HG03565 (cell line): ENCODE measurements at regions not wholly inside any gene's neighbourhood (a gene's known extent, or its start where the extent isn't known, plus 50 kb on each side); places are given as distances from the start of the nearest gene placed in this dataset.

ENCODE experiments used
- ATAC-seq: cut with Tn5 transposase; IDR thresholded peaks from one replicate; pipeline ENCODE4 v1.9.1; 2021; ENCODE audit warnings: mild to moderate bottlenecking, moderate library complexity; ENCODE audit not compliant: unreplicated experiment

- no peak for ATAC-seq
These were observed 591.0 kb upstream of the PFKP start for GRCh38 chr10:2476218-2476811.

- ATAC-seq: no peak
These were observed 591.6 kb upstream of the PFKP start for GRCh38 chr10:2475711-2476217.

- ATAC-seq: no peak
These were observed 595.5 kb upstream of the PFKP start for GRCh38 chr10:2471811-2472210.

GRCh38 chr10:2469802-2470201 lies 597.5 kb upstream of the PFKP start:
- ATAC-seq: no peak

GRCh38 chr10:2464483-2464882 lies 602.9 kb upstream of the PFKP start:
- no peak for ATAC-seq

- no peak for ATAC-seq
These were observed 604.0 kb upstream of the PFKP start for GRCh38 chr10:2463316-2463715.

GRCh38 chr10:2462581-2462980 lies 604.8 kb upstream of the PFKP start:
- ATAC-seq: no peak

GRCh38 chr10:2460812-2461211 lies 606.5 kb upstream of the PFKP start:
- no peak for ATAC-seq

GRCh38 chr10:2459713-2460112 lies 607.6 kb upstream of the PFKP start:
- ATAC-seq: no peak

- no peak for ATAC-seq
These were observed 610.5 kb upstream of the PFKP start for GRCh38 chr10:2456834-2457233.

GRCh38 chr10:2445370-2445769 lies 622.0 kb upstream of the PFKP start:
- no peak for ATAC-seq

GRCh38 chr10:2439983-2440382 lies 627.4 kb upstream of the PFKP start:
- no peak for ATAC-seq

- no peak for ATAC-seq
These were observed 628.3 kb upstream of the PFKP start for GRCh38 chr10:2439000-2439399.

- no peak for ATAC-seq
These were observed 629.0 kb upstream of the PFKP start for GRCh38 chr10:2438248-2438939.

- ATAC-seq: no peak
These were observed 630.4 kb upstream of the PFKP start for GRCh38 chr10:2436933-2437332.

- no peak for ATAC-seq
These were observed 635.4 kb upstream of the PFKP start for GRCh38 chr10:2431961-2432360.

GRCh38 chr10:2427412-2427811 lies 639.9 kb upstream of the PFKP start:
- ATAC-seq: no peak

- ATAC-seq: no peak
These were observed 642.0 kb upstream of the PFKP start for GRCh38 chr10:2425320-2425719.

GRCh38 chr10:2414562-2414961 lies 652.8 kb upstream of the PFKP start:
- no peak for ATAC-seq

- no peak for ATAC-seq
These were observed 653.3 kb upstream of the PFKP start for GRCh38 chr10:2414039-2414438.

- ATAC-seq: no peak
These were observed 657.3 kb upstream of the PFKP start for GRCh38 chr10:2410049-2410448.

GRCh38 chr10:2401459-2401858 lies 664.1 kb upstream of the ADARB2 start:
- ATAC-seq: no peak

GRCh38 chr10:2399482-2399881 lies 662.2 kb upstream of the ADARB2 start:
- ATAC-seq: no peak
